ENCODE measurements at regions not wholly inside any gene's neighbourhood (a gene's known extent, or its start where the extent isn't known, plus 50 kb on each side); places are given as distances from the start of the nearest gene placed in this dataset.
"Not testable (repeated sequence)": the region's sequence is repeated elsewhere in the genome, so short reads cannot be mapped to it uniquely, and the experiment has no call there.

GRCh38 chr15:66994927-66995656 is 70.3 kb upstream of the SMAD3 start:
- DNase-seq: no peak

GRCh38 chr15:66996094-66996493 is 69.3 kb upstream of the SMAD3 start:
- no peak for DNase-seq

GRCh38 chr15:66997212-66997611 is 68.2 kb upstream of the SMAD3 start:
- DNase-seq: no peak

- not testable (repeated sequence) for DNase-seq
Measured at GRCh38 chr15:66998234-66998633, 67.2 kb upstream of the SMAD3 start.

GRCh38 chr15:66999046-66999968 is 66.1 kb upstream of the SMAD3 start:
- no peak for DNase-seq

- no peak for DNase-seq
Measured at GRCh38 chr15:67000896-67001295, 64.5 kb upstream of the SMAD3 start.

GRCh38 chr15:67002368-67002767 is 63.0 kb upstream of the SMAD3 start:
- DNase-seq: no peak

- no peak for DNase-seq
Measured at GRCh38 chr15:67003586-67003985, 61.8 kb upstream of the SMAD3 start.

GRCh38 chr15:67004142-67004541 is 61.3 kb upstream of the SMAD3 start:
- DNase-seq: no peak

GRCh38 chr15:67005294-67005996 is 60.0 kb upstream of the SMAD3 start:
- DNase-seq: no peak

- DNase-seq: no peak
Measured at GRCh38 chr15:67006083-67007065, 59.0 kb upstream of the SMAD3 start.

- no peak for DNase-seq
Measured at GRCh38 chr15:67009576-67010569, 55.5 kb upstream of the SMAD3 start.

GRCh38 chr15:67010898-67011616 is 54.3 kb upstream of the SMAD3 start:
- no peak for DNase-seq

- DNase-seq: no peak
Measured at GRCh38 chr15:67011617-67012005, 53.8 kb upstream of the SMAD3 start.

GRCh38 chr15:67013696-67014095 is 51.7 kb upstream of the SMAD3 start:
- DNase-seq: no peak
